Loucy (cell line): ENCODE measurements at regions not wholly inside any gene's neighbourhood (a gene's known extent, or its start where the extent isn't known, plus 50 kb on each side); places are given as distances from the start of the nearest gene placed in this dataset.
"Not testable (repeated sequence)": the region's sequence is repeated elsewhere in the genome, so short reads cannot be mapped to it uniquely, and the experiment has no call there.

Experiments
- H2AFZ ChIP-seq: fragments of 200-600 bp; sonication (generic); 2 replicates; pipeline ENCODE4 v1.6.0; 2016; ENCODE audit warnings: antibody characterized with exemption, mild to moderate bottlenecking, low read length, moderate library complexity
- H3F3A ChIP-seq: fragments of 200-600 bp; 2 replicates; pipeline ENCODE4 v1.6.0; 2016; ENCODE audit warnings: antibody characterized with exemption, low read depth, mild to moderate bottlenecking
- H3K27me3 ChIP-seq: fragments of 200-600 bp; sonication (generic); 2 replicates; pipeline ENCODE4 v1.6.1; 2014; ENCODE audit warnings: low read length, mild to moderate bottlenecking; ENCODE audit not compliant: insufficient read depth, poor library complexity, severe bottlenecking
- H3K36me3 ChIP-seq: fragments of 200-600 bp; sonication (generic); 2 replicates; pipeline ENCODE4 v1.6.1; 2016; ENCODE audit warnings: low read length; ENCODE audit not compliant: insufficient read depth
- H3K4me1 ChIP-seq: fragments of 200-600 bp; sonication (generic); 2 replicates; pipeline ENCODE4 v1.5.1; 2014; ENCODE audit warnings: low read length, mild to moderate bottlenecking; ENCODE audit not compliant: insufficient read depth, poor library complexity, severe bottlenecking
- H3K4me2 ChIP-seq: fragments of 200-600 bp; sonication (generic); 2 replicates; pipeline ENCODE4 v1.6.0; 2014; ENCODE audit warnings: antibody characterized with exemption, low read length, low read depth, mild to moderate bottlenecking; ENCODE audit not compliant: poor library complexity, severe bottlenecking
- H3K4me3 ChIP-seq: fragments of 200-600 bp; sonication (generic); 2 replicates; pipeline ENCODE4 v1.5.1; 2014; ENCODE audit warnings: low read length, mild to moderate bottlenecking, mixed read lengths; ENCODE audit not compliant: poor library complexity, severe bottlenecking
- H3K79me2 ChIP-seq: fragments of 200-600 bp; sonication (generic); 2 replicates; pipeline ENCODE4 v1.6.1; 2014; ENCODE audit warnings: low read length; ENCODE audit not compliant: insufficient read depth
- H3K9ac ChIP-seq: fragments of 200-600 bp; sonication (generic); 2 replicates; pipeline ENCODE4 v1.6.0; 2014; ENCODE audit warnings: mild to moderate bottlenecking, low read depth, low read length, moderate library complexity; ENCODE audit not compliant: poor library complexity, severe bottlenecking
- H3K9me2 ChIP-seq: fragments of 200-600 bp; sonication (generic); replicated peaks from 2 replicates; pipeline ENCODE4 v1.6.1; 2016; ENCODE audit warnings: low read depth, low read length, mixed read lengths
- H3K9me3 ChIP-seq: fragments of 200-600 bp; sonication (generic); 2 replicates; pipeline ENCODE4 v1.6.1; 2014; ENCODE audit warnings: mild to moderate bottlenecking, antibody characterized with exemption, low read length, low read depth; ENCODE audit not compliant: insufficient read depth
- H4K20me1 ChIP-seq: fragments of 200-600 bp; sonication (generic); 2 replicates; pipeline ENCODE4 v1.6.0; 2014; ENCODE audit warnings: antibody characterized with exemption, low read length, mild to moderate bottlenecking; ENCODE audit not compliant: insufficient read depth, poor library complexity, severe bottlenecking
- CTCF ChIP-seq: fragments of 200-600 bp; sonication (generic); conservative IDR thresholded peaks from 2 replicates; pipeline ENCODE4 v1.5.1; 2014; ENCODE audit warnings: mild to moderate bottlenecking, antibody characterized with exemption, low read length
- EZH2phosphoT487 ChIP-seq: fragments of 200-600 bp; IDR thresholded peaks from 2 replicates; pipeline ENCODE4 v1.6.1; 2018; ENCODE audit warnings: antibody characterized with exemption, mild to moderate bottlenecking, moderate library complexity, borderline replicate concordance

GRCh38 chr6:2310042-2310441 lies 64.6 kb upstream of the GMDS start:
- H2AFZ ChIP-seq, result no peak overlapping the region
- H3K9ac ChIP-seq, result no peak overlapping the region

GRCh38 chr6:2309122-2309521 lies 63.7 kb upstream of the GMDS start:
- H3K79me2 ChIP-seq, result no peaks in the 10 kb centered on the region
- H3F3A ChIP-seq, result no peaks in the 10 kb centered on the region
- H3K9me3 ChIP-seq, result no peaks in the 10 kb centered on the region
- H3K4me2 ChIP-seq, result no peak overlapping the region
- no peak for TF ChIP-seq CTCF
- no peak for TF ChIP-seq EZH2phosphoT487
- no peak overlapping the region for H2AFZ ChIP-seq
- H3K4me3 ChIP-seq, result no peak overlapping the region
- H3K9ac ChIP-seq, result no peak overlapping the region
- H4K20me1 ChIP-seq, result no peaks in the 10 kb centered on the region
- H3K9me2 ChIP-seq, result no peaks in the 10 kb centered on the region
- H3K36me3 ChIP-seq, result no peaks in the 10 kb centered on the region
- H3K4me1 ChIP-seq, result no peaks in the 10 kb centered on the region
- H3K27me3 ChIP-seq, result no peaks in the 10 kb centered on the region

More at GRCh38 chr6:2310042-2310441, 64.6 kb upstream of the GMDS start:
- H3K4me3 ChIP-seq, result no peak overlapping the region
- no peaks in the 10 kb centered on the region for H3K4me1 ChIP-seq
- no peaks in the 10 kb centered on the region for H3F3A ChIP-seq
- H3K4me2 ChIP-seq, result no peak overlapping the region
- H4K20me1 ChIP-seq, result no peaks in the 10 kb centered on the region
- H3K79me2 ChIP-seq, result no peaks in the 10 kb centered on the region
- no peaks in the 10 kb centered on the region for H3K36me3 ChIP-seq
- no peaks in the 10 kb centered on the region for H3K9me3 ChIP-seq
- H3K27me3 ChIP-seq, result no peaks in the 10 kb centered on the region
- no peak for TF ChIP-seq EZH2phosphoT487
- H3K9me2 ChIP-seq, result no peaks in the 10 kb centered on the region

GRCh38 chr6:2307799-2308198 lies 62.4 kb upstream of the GMDS start:
- Histone ChIP-seq H3K36me3 (no peaks in the 10 kb centered on the region), H3K27me3 (no peaks in the 10 kb centered on the region), H3K4me2 (no peak overlapping the region), H3K4me3 (no peak overlapping the region), H3F3A (no peaks in the 10 kb centered on the region), H3K4me1 (no peaks in the 10 kb centered on the region), H3K9ac (no peak overlapping the region), H3K9me2 (no peaks in the 10 kb centered on the region), H3K9me3 (no peaks in the 10 kb centered on the region), H3K79me2 (no peaks in the 10 kb centered on the region), H2AFZ (no peak overlapping the region), H4K20me1 (no peaks in the 10 kb centered on the region)
- TF ChIP-seq CTCF (no peak), EZH2phosphoT487 (no peak)

GRCh38 chr6:2305951-2306350 lies 60.5 kb upstream of the GMDS start:
- Histone ChIP-seq H3K9ac (no peak overlapping the region), H2AFZ (no peak overlapping the region), H3K79me2 (no peaks in the 10 kb centered on the region), H3K4me2 (no peak overlapping the region), H3K36me3 (no peaks in the 10 kb centered on the region), H3K9me3 (no peaks in the 10 kb centered on the region), H3K4me1 (no peaks in the 10 kb centered on the region), H3K27me3 (no peaks in the 10 kb centered on the region), H3F3A (no peaks in the 10 kb centered on the region), H3K4me3 (no peak overlapping the region), H3K9me2 (no peaks in the 10 kb centered on the region), H4K20me1 (no peaks in the 10 kb centered on the region)
- TF ChIP-seq CTCF (no peak), EZH2phosphoT487 (no peak)

GRCh38 chr6:2302482-2302881 lies 57.1 kb upstream of the GMDS start:
- H3K4me2 ChIP-seq, H3F3A ChIP-seq, H3K9me2 ChIP-seq, H3K9ac ChIP-seq, H3K9me3 ChIP-seq, H3K4me3 ChIP-seq, H2AFZ ChIP-seq, H3K36me3 ChIP-seq, H4K20me1 ChIP-seq, H3K4me1 ChIP-seq, H3K27me3 ChIP-seq, H3K79me2 ChIP-seq: not testable (repeated sequence)
